ENCODE measurements at regions not wholly inside any gene's neighbourhood (a gene's known extent, or its start where the extent isn't known, plus 50 kb on each side); places are given as distances from the start of the nearest gene placed in this dataset.

GRCh38 chr6:93900142-93900541 is 480.8 kb upstream of the EPHA7 start:
- H3K4me2 ChIP-seq (ENCODE audit: low read depth, low read length), result no peak overlapping the region
- no peaks in the 10 kb centered on the region for H3K4me1 ChIP-seq (ENCODE audit: insufficient read depth, low read length)
- ATAC-seq (no peak), DNase-seq (ENCODE audit: low spot score) (no peak), FAIRE-seq (no peak)
- H3K79me2 ChIP-seq (ENCODE audit: insufficient read depth, low read length), result no peaks in the 10 kb centered on the region
- ChIA-PET POLR2A (no interaction called here), CTCF (ENCODE audit: low intra/inter-chr PET ratio, low total read pairs) (no interaction called here)
- no peaks in the 10 kb centered on the region for H3K27me3 ChIP-seq (ENCODE audit: control insufficient read depth in 1 of 2, insufficient read depth in 2 of 2, low read length in 2 of 2)
- in situ Hi-C loops (cut with HindIII; ENCODE audit: extremely low pct_ligation_motif_present, low pct_unique_long_range_greater_than_20kb) (no loop called here), intact Hi-C loops (cut with micrococcal nuclease; ENCODE audit: unreplicated experiment) (no loop called here)
- H2AFZ ChIP-seq (ENCODE audit: low read length), result no peak overlapping the region
- no peak overlapping the region for H3K9ac ChIP-seq (ENCODE audit: insufficient read depth, low read depth, low read length)
- no TSS peak for BruUV-seq (replicated peaks)
- no peaks in the 10 kb centered on the region for H3K36me3 ChIP-seq (replicated peaks in 1 of 2; ENCODE audit: control insufficient read depth in 1 of 2, insufficient read depth in 2 of 2, low read length in 2 of 2)
- TF ChIP-seq ZNF234 (CRISPR knock-in tag; conservative IDR thresholded peaks at IDR 0.05), result no peak
- no peak for TF ChIP-seq ZHX2 (IDR thresholded peaks at IDR 0.05; ENCODE audit: low read depth)
- no peak for TF ChIP-seq ZHX2 (CRISPR knock-in tag; IDR thresholded peaks at IDR 0.05; ENCODE audit: borderline replicate concordance)
- no peak for TF ChIP-seq ZNF570 (CRISPR knock-in tag; IDR thresholded peaks at IDR 0.05; ENCODE audit: borderline replicate concordance)
- no peak for TF ChIP-seq EED (CRISPR knock-in tag; IDR thresholded peaks at IDR 0.05)
- TF ChIP-seq MXI1 (IDR thresholded peaks at IDR 0.05; ENCODE audit: borderline replicate concordance, low read depth, low read length), result no peak
- no peak overlapping the region for H3K27ac ChIP-seq (ENCODE audit: extremely low read length, insufficient read depth, low read length)
- H3K4me3 ChIP-seq (replicated peaks in 1 of 3; ENCODE audit: insufficient read depth in 1 of 3, low read depth in 2 of 3, low read length in 3 of 3), result no peak overlapping the region
- no peaks in the 10 kb centered on the region for H3K9me3 ChIP-seq (ENCODE audit: low read length)
- H4K20me1 ChIP-seq (ENCODE audit: insufficient read depth, low read length), result no peaks in the 10 kb centered on the region

Data from HepG2 (cell line).